A673 (cell line): ENCODE measurements at regions not wholly inside any gene's neighbourhood (a gene's known extent, or its start where the extent isn't known, plus 50 kb on each side); places are given as distances from the start of the nearest gene placed in this dataset.

Source experiments
- BruUV-seq: library from RNA; stranded (reverse); fragments of 400-500 nt; replicated peaks from 2 replicates; lab custom pipeline; 2021; lab: Mats Ljungman, UMichigan
- CTCF ChIA-PET: fragments of 300-600 bp; sonication (Branson Sonifier 250); formaldehyde crosslinking; loops from one replicate; lab custom pipeline; 2022; ENCODE audit warnings: antibody characterized with exemption; lab: Charles Lee
- POLR2A ChIA-PET: fragments of 300-600 bp; sonication (Branson Sonifier 250); formaldehyde crosslinking; loops from one replicate; lab custom pipeline; 2022; ENCODE audit warnings: antibody characterized with exemption; ENCODE audit not compliant: low non-redundant PET; lab: Charles Lee
- DNase-seq: peaks from one replicate; pipeline ENCODE4 v3.0.0-alpha.2; 2015; ENCODE audit warnings: low spot score
- H3K27ac ChIP-seq: fragments of 200-600 bp; sonication (generic); 2 replicates; pipeline ENCODE4 v1.5.1; 2016; ENCODE audit warnings: mixed run types, low read depth, mild to moderate bottlenecking, mixed read lengths, antibody characterized with exemption, low read length; ENCODE audit not compliant: poor library complexity, severe bottlenecking
- H3K27me3 ChIP-seq: fragments of 200-600 bp; sonication (generic); replicated peaks from 2 replicates; pipeline ENCODE4 v1.6.1; 2017; ENCODE audit warnings: mixed run types, low read depth, mild to moderate bottlenecking, mixed read lengths, antibody characterized with exemption, low read length; ENCODE audit not compliant: insufficient read depth, poor library complexity
- H3K36me3 ChIP-seq: fragments of 200-600 bp; sonication (generic); 2 replicates; pipeline ENCODE4 v1.6.1; 2016; ENCODE audit warnings: mixed run types, mild to moderate bottlenecking, mixed read lengths, antibody characterized with exemption, low read length; ENCODE audit not compliant: insufficient read depth, poor library complexity, severe bottlenecking
- H3K4me1 ChIP-seq: fragments of 200-600 bp; sonication (generic); 2 replicates; pipeline ENCODE4 v1.6.1; 2017; ENCODE audit warnings: mixed run types, mild to moderate bottlenecking, mixed read lengths, antibody characterized with exemption, low read length; ENCODE audit not compliant: insufficient read depth, poor library complexity, severe bottlenecking
- H3K4me3 ChIP-seq: fragments of 200-600 bp; sonication (generic); 2 replicates; pipeline ENCODE4 v1.5.1; 2016; ENCODE audit warnings: low read depth, mixed run types, mild to moderate bottlenecking, mixed read lengths, low read length; ENCODE audit not compliant: poor library complexity, severe bottlenecking
- H3K9me3 ChIP-seq: fragments of 200-600 bp; sonication (generic); 2 replicates; pipeline ENCODE4 v1.6.1; 2016; ENCODE audit warnings: mixed run types, low read depth, mild to moderate bottlenecking, mixed read lengths, antibody characterized with exemption, low read length; ENCODE audit not compliant: poor library complexity, severe bottlenecking
- CTCF ChIP-seq: fragments of 300-800, 200-600 bp; sonication (generic); conservative IDR thresholded peaks from 2 replicates; pipeline ENCODE4 v1.5.1; 2017; ENCODE audit warnings: low read depth, mild to moderate bottlenecking, antibody characterized with exemption, low read length, moderate library complexity, mixed read lengths
- EZH2 ChIP-seq: fragments of 200-600 bp; sonication (generic); IDR thresholded peaks from 2 replicates; pipeline ENCODE4 v1.6.1; 2017; ENCODE audit warnings: borderline replicate concordance, low read depth, mild to moderate bottlenecking, mixed read lengths, antibody characterized with exemption, low read length; ENCODE audit not compliant: poor library complexity, severe bottlenecking
- intact Hi-C: fragments of 100-400 bp; cut with micrococcal nuclease; formaldehyde crosslinking; loops from one replicate; pipeline ENCODE4 v1.10.0; 2022; ENCODE audit not compliant: unreplicated experiment

- Histone ChIP-seq H3K27me3 (no peaks in the 10 kb centered on the region), H3K4me1 (peaks cover 31% of the 10 kb centered on the region), H3K9me3 (no peaks in the 10 kb centered on the region), H3K36me3 (no peaks in the 10 kb centered on the region), H3K4me3 (no peak overlapping the region), H3K27ac (no peak overlapping the region)
- intact Hi-C loops = no loop called here
- TF ChIP-seq CTCF (no peak), EZH2 (no peak)
- ChIA-PET POLR2A (interaction anchor here (0.6 kb wide), 1 partner anchor 10 kb away, joined by 5 read pairs; no protein-coding TSS in a partner anchor), CTCF (no interaction called here)
- DNase-seq = no peak
- no TSS peak for BruUV-seq
Measured at GRCh38 chr15:77713281-77713680, 80.6 kb upstream of the LINGO1 start.

GRCh38 chr15:77712438-77712837, 79.7 kb upstream of the LINGO1 start:
- H3K36me3 ChIP-seq = no peaks in the 10 kb centered on the region
- H3K4me1 ChIP-seq = peaks cover 23% of the 10 kb centered on the region
- BruUV-seq = no TSS peak
- TF ChIP-seq CTCF (no peak), EZH2 (no peak)
- no peaks in the 10 kb centered on the region for H3K9me3 ChIP-seq
- intact Hi-C loops = no loop called here
- H3K27ac ChIP-seq = no peak overlapping the region
- no peak for DNase-seq
- no peaks in the 10 kb centered on the region for H3K27me3 ChIP-seq
- no peak overlapping the region for H3K4me3 ChIP-seq
- ChIA-PET CTCF (no interaction called here), POLR2A (interaction anchor here (0.6 kb wide), 1 partner anchor 9 kb away, joined by 5 read pairs; no protein-coding TSS in a partner anchor)

- Histone ChIP-seq H3K27ac (no peak overlapping the region), H3K27me3 (no peaks in the 10 kb centered on the region), H3K9me3 (no peaks in the 10 kb centered on the region), H3K4me3 (no peak overlapping the region), H3K36me3 (no peaks in the 10 kb centered on the region), H3K4me1 (peaks cover 6% of the 10 kb centered on the region)
- no TSS peak for BruUV-seq
- intact Hi-C loops = no loop called here
- CTCF ChIA-PET = no interaction called here
- no peak for TF ChIP-seq EZH2
- DNase-seq = no peak
- POLR2A ChIA-PET = no interaction called here
Measured at GRCh38 chr15:77710637-77711036, 77.9 kb upstream of the LINGO1 start.

GRCh38 chr15:77710206-77710605, 77.5 kb upstream of the LINGO1 start:
- Histone ChIP-seq H3K9me3 (no peaks in the 10 kb centered on the region), H3K36me3 (no peaks in the 10 kb centered on the region), H3K4me1 (peaks cover 6% of the 10 kb centered on the region), H3K27ac (peak overlapping the region; percentile 23), H3K4me3 (no peak overlapping the region), H3K27me3 (no peaks in the 10 kb centered on the region)
- CTCF ChIA-PET = no interaction called here
- POLR2A ChIA-PET = no interaction called here
- no peak for DNase-seq
- TF ChIP-seq EZH2 (no peak), CTCF (no peak)
- intact Hi-C loops = no loop called here
- BruUV-seq = no TSS peak
